Keratinocyte (primary cell): ENCODE measurements at regions not wholly inside any gene's neighbourhood (a gene's known extent, or its start where the extent isn't known, plus 50 kb on each side); places are given as distances from the start of the nearest gene placed in this dataset.
"Not testable (repeated sequence)": the region's sequence is repeated elsewhere in the genome, so short reads cannot be mapped to it uniquely, and the experiment has no call there.

Experiments
- DNase-seq: peaks from one replicate; pipeline ENCODE4 v3.0.0-alpha.2; 2011; ENCODE audit warnings: low read depth, missing footprints, low spot score
- FAIRE-seq: peaks from 2 replicates; lab custom pipeline; 2011; peaks lifted over from hg19 to GRCh38; lab: Jason Lieb, UNC
- H2AFZ ChIP-seq: 2 replicates; pipeline ENCODE4 v1.6.0; 2012; ENCODE audit warnings: low read length, control low read depth, inconsistent platforms; ENCODE audit not compliant: control insufficient read depth
- H3K27ac ChIP-seq: 2 replicates; pipeline ENCODE4 v1.5.1; 2011; ENCODE audit warnings: low read length; ENCODE audit not compliant: control insufficient read depth, insufficient read depth
- H3K27me3 ChIP-seq: 3 replicates; pipeline ENCODE4 v1.6.0; 2011; ENCODE audit warnings: low read length; ENCODE audit not compliant: control insufficient read depth, insufficient read depth; ENCODE audit errors: extremely low read depth
- H3K36me3 ChIP-seq, 2 experiments: 2 replicates in 1 of 2; 3 replicates in 1 of 2; pipeline ENCODE4 v1.5.1; 2011; ENCODE audit warnings: low read length in 2 of 2, mild to moderate bottlenecking in 1 of 2; ENCODE audit not compliant: control insufficient read depth in 2 of 2, insufficient read depth in 2 of 2; ENCODE audit errors: extremely low read depth in 1 of 2
- H3K4me1 ChIP-seq: 3 replicates; pipeline ENCODE4 v1.5.1; 2011; ENCODE audit warnings: low read length; ENCODE audit not compliant: control insufficient read depth, insufficient read depth; ENCODE audit errors: extremely low read depth
- H3K4me2 ChIP-seq: 3 replicates; pipeline ENCODE4 v1.6.0; 2011; ENCODE audit warnings: low read depth, low read length; ENCODE audit not compliant: control insufficient read depth, insufficient read depth; ENCODE audit errors: extremely low read depth
- H3K4me3 ChIP-seq, 3 experiments: fragments of 200-600 bp in 1 of 3; sonication (generic) in 1 of 3; 2 replicates in 2 of 3; 3 replicates in 1 of 3; pipeline ENCODE4 v1.5.1; 2011 to 2016; ENCODE audit warnings: low read length in 3 of 3, mild to moderate bottlenecking in 3 of 3, control low read depth in 2 of 3, inconsistent platforms in 1 of 3, low read depth in 1 of 3, mixed read lengths in 1 of 3, mixed run types in 1 of 3, moderate library complexity in 1 of 3; ENCODE audit not compliant: control insufficient read depth in 2 of 3, insufficient read depth in 2 of 3; ENCODE audit errors: extremely low read depth in 1 of 3
- H3K79me2 ChIP-seq: 2 replicates; pipeline ENCODE4 v1.6.0; 2012; ENCODE audit warnings: low read length; ENCODE audit not compliant: control insufficient read depth, insufficient read depth
- H3K9ac ChIP-seq: 3 replicates; pipeline ENCODE4 v1.6.0; 2011; ENCODE audit warnings: low read length; ENCODE audit not compliant: control insufficient read depth, insufficient read depth; ENCODE audit errors: extremely low read depth
- H3K9me1 ChIP-seq: 3 replicates; pipeline ENCODE4 v1.6.0; 2011; ENCODE audit warnings: low read length; ENCODE audit not compliant: control insufficient read depth, insufficient read depth; ENCODE audit errors: extremely low read depth
- H3K9me3 ChIP-seq: 2 replicates; pipeline ENCODE4 v1.5.1; 2012; ENCODE audit warnings: low read depth, low read length; ENCODE audit not compliant: control insufficient read depth
- H4K20me1 ChIP-seq: 3 replicates; pipeline ENCODE4 v1.6.0; 2011; ENCODE audit warnings: low read length; ENCODE audit not compliant: control insufficient read depth, insufficient read depth; ENCODE audit errors: extremely low read depth
- dilution Hi-C: fragments of 300-500 bp; cut with MboI; formaldehyde crosslinking; loops from one replicate; pipeline ENCODE4 v1.7.0; 2020; ENCODE audit warnings: low sequenced_read_pairs; ENCODE audit not compliant: extremely low pct_ligation_motif_present

GRCh38 chr16:29602683-29603088, 60.4 kb upstream of the SPN start:
- H3K4me1 ChIP-seq, H2AFZ ChIP-seq, H3K9me3 ChIP-seq, DNase-seq, H3K9ac ChIP-seq, H3K36me3 ChIP-seq, H3K27me3 ChIP-seq, FAIRE-seq, dilution Hi-C loops, H3K4me2 ChIP-seq, H4K20me1 ChIP-seq, H3K27ac ChIP-seq, H3K4me3 ChIP-seq, H3K9me1 ChIP-seq: not testable (repeated sequence)
- H3K79me2 ChIP-seq = peaks cover 68% of the 10 kb centered on the region

DNA sequence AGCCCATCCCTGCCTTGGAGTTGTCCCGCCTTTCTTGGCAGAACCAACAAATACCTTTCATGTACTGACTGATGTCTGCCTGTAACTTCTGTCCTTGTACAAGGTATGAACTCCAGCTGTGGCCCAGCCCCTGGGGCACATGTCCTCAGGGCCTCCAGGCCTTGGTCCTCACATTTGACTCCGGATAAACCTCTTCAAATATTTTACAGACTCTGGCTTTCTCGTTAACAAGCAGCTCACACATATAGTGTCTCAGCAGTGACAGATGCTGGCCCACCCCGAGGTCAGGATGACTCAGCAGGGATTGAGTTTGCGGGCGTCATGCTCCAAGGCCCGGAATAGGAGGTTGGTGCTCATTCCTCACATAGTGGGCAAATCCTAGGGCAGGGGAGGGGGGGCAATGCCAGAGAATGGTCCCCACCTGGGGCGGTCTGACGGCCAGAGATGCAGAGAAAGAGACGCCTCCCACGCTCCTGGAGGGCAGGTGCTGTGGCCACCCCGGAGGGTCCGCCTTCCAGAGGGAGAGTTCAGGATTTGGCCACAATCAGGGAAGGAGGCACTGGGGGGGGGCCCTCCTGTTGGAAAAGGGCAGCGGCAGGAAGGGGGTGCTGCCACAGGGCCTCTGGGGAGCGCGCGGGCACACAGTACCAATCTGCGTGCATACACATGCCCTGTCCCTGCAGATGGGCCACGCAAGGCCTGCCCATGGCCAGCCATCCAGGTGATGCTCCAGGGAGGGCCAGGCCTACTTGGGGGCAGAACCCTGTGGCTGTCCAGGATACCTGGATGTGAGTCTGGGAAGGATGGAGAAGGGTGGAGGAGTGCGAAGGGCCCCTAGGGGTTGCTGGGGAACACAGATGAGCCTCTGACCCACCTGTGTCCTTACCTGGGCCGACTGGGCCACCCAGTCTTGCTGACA, 58.2 kb upstream of the SPN start:
- H3K36me3 ChIP-seq, FAIRE-seq, H2AFZ ChIP-seq, H3K9ac ChIP-seq, H4K20me1 ChIP-seq, H3K27ac ChIP-seq, H3K27me3 ChIP-seq, H3K4me1 ChIP-seq, H3K4me3 ChIP-seq, H3K4me2 ChIP-seq, H3K9me1 ChIP-seq, dilution Hi-C loops, H3K9me3 ChIP-seq, DNase-seq: not testable (repeated sequence)
- peaks cover 76% of the 10 kb centered on the region for H3K79me2 ChIP-seq

DNA sequence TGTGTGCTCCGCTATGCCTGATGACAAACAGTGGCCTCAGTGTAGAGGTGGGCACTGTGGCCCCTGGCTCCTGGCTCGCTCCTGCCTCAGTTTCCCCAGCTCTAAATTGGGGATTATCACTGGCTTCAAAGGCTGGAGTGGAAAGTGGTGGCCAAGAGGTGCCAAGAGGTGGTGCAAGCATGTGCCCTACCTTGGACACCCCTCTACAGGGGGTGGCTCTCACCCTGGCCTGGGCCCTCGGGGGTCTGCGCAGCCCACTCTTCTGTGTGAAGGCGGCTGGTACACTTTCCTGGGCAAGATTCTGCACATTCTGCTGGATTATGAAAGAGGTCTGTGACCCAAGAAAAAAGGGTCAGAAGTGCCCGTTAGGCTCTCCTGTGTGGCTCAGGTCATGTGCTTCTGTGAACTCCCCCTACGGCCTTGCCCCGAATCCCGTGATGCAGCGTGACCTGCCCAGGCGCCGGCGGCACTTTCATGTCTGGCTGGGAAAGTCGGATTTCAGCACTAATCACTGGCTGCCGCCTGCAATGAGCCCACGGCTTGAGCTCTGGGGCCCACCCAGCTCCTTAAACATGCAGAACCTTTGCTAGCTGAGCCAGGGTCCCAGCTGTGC, 57.3 kb upstream of the SPN start:
- H3K9me3 ChIP-seq, H3K36me3 ChIP-seq, H3K9me1 ChIP-seq, H3K27me3 ChIP-seq, H3K4me3 ChIP-seq, H3K4me1 ChIP-seq, DNase-seq, H2AFZ ChIP-seq, dilution Hi-C loops, H4K20me1 ChIP-seq, H3K9ac ChIP-seq, H3K27ac ChIP-seq, H3K4me2 ChIP-seq, FAIRE-seq: not testable (repeated sequence)
- H3K79me2 ChIP-seq = peaks cover 73% of the 10 kb centered on the region

- not testable (repeated sequence) for FAIRE-seq, H3K27ac ChIP-seq
Measured at GRCh38 chr16:29606669-29607427, 56.2 kb upstream of the SPN start.

More at GRCh38 chr16:29606669-29607427, 56.2 kb upstream of the SPN start:
- H3K9me1 ChIP-seq, H3K4me1 ChIP-seq, H3K4me2 ChIP-seq, H3K9ac ChIP-seq, H3K36me3 ChIP-seq, H2AFZ ChIP-seq, H3K27me3 ChIP-seq, H4K20me1 ChIP-seq, dilution Hi-C loops, H3K9me3 ChIP-seq, H3K4me3 ChIP-seq, DNase-seq: not testable (repeated sequence)
- H3K79me2 ChIP-seq = peaks cover 70% of the 10 kb centered on the region
